ENCODE measurements at regions not wholly inside any gene's neighbourhood (a gene's known extent, or its start where the extent isn't known, plus 50 kb on each side); places are given as distances from the start of the nearest gene placed in this dataset.
"Not testable (repeated sequence)": the region's sequence is repeated elsewhere in the genome, so short reads cannot be mapped to it uniquely, and the experiment has no call there.

DNA sequence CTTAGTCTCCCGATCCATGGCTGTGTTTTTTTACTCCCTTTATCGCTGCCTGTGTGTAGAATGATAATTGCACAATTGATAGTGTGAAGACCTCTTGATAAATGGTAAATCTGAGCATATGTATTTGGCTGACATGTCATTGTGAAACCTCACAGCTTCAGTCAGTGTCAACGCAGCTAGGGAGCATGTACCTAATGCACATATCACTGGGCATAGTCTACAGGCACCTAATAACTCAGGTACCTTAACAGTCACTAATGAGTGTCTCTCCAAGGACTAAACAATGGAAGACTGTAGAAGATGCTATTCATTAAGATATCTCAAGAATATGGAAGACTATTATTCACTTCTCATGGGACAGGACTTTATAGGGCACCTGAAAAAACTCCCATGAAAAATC is 101.0 kb upstream of the PTPN20 start:
- not testable (repeated sequence) for DNase-seq

DNA sequence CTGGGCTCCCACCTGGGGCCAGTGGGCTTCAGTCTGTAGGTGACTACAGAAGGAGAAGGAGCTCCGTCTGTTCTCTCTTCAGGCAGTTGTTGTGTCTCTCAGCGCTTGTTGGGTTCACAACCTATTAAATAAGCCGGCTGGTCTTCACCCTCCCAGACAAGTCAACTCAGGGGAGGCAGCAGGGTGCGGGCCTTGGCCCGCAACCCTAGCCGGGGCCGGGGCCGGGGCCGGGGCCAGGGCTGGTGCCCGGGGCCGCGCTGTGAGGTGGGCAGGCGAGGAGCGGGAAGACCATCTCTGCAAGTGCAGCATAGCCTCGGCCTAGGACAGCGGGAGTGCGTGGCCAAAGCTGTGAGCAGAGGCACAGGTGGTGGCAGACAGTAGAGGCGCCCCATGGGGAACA is 95.1 kb upstream of the PTPN20 start:
- DNase-seq: not testable (repeated sequence)

DNA sequence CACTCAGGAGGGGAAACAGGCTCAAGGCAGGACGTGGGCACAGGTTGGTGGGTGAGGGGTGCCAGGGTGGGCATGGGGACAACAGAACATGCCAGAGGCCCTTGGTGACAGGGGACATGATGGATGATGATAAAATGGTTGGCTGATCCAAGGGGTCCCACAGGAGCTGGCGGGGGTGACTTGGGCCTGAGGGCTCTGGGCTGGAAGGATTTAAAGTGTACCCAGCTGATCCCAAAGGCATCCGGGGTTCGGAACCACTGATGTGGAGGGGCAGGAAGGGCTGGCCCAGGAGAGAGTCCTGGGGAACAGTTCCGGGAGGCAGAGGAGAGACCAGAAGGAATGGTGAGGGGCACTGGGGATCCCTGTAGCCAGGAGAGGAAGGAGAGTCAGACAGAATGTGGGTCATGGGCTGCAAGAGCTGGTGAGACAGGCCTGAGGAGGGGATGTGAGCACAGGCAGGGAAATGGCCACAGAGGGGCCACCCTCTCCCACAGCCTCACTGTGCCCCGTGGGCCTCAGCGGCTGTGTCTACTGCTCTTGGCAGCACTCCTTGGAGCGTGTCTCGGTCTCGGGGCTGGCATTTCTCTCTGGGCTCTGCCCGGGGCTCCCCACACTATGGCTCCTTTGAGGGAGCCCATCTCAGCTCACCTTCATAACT is 70.7 kb upstream of the PTPN20 start:
- DNase-seq: not testable (repeated sequence)

- not testable (repeated sequence) for DNase-seq
Measured at GRCh38 chr10:46841051-46841593, 70.1 kb upstream of the PTPN20 start.

DNA sequence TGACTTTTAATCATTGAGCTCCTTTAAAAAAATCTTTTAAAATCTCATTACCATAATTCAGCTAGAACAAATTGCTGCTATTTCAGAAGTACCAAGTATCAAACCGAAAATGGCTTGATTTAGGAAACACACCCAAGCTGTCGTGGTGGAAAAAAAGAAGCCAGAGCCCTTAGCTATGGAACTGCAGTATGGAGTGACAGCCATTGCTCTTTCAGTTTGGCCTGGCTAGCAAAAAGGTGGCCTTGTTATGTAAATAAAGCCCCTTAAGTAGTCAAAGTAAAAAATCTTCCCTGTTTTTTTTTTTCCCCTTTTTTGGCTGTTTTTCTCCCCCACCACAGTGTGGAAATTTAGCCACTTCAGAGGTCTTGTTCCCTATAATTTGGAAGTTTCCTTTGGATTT is 66.0 kb upstream of the PTPN20 start:
- not testable (repeated sequence) for DNase-seq

- DNase-seq: not testable (repeated sequence)
Measured at GRCh38 chr10:46845640-46846039, 65.6 kb upstream of the PTPN20 start.

DNA sequence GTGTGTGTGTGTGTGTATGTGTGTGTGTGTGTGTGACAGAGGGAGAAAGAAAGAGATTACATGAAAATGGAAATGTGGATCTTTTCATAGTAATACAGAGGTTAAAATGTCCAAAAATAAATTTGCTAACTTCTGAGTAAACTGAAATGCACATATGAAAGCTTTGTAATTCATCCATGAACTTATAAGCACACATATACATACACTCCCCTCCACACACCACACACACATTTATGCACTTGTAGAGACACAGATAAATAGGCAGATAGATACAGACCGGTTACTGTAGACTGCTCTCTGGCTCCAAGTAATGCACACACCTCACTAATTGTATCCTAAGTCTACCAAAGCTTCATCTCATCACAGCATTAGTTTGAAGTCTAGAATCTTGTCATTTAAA is 50.5 kb upstream of the PTPN20 start:
- DNase-seq: not testable (repeated sequence)

Measured in cerebellar nuclear complex (tissue), 1 donor.